ENCODE measurements at regions not wholly inside any gene's neighbourhood (a gene's known extent, or its start where the extent isn't known, plus 50 kb on each side); places are given as distances from the start of the nearest gene placed in this dataset.

DNA sequence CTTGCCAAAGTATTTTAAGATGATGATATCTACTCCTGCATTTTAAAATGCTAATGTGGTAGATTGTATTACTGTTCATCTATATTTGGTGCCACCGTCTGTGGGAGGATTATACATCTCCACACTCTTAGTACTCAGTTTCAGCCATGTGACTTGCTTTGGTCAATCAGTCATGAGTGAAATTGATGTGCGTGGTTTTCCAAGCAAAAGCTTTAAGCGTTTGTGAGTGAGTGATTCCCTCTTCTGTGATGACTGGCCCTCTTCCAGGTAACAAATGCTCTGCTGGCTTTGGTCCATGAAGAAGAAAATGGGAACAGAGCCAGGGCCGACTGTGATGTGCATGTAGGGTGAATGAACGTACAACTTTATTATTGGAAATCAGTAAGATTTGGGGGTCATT, 330.4 kb downstream of the LPIN1 start:
- Histone ChIP-seq H3K36me3 (no peaks in the 10 kb centered on the region), H3K4me3 (no peak overlapping the region), H3K27ac (no peak overlapping the region), H3K4me1 (no peaks in the 10 kb centered on the region), H3K27me3 (no peaks in the 10 kb centered on the region), H3K9me3 (no peaks in the 10 kb centered on the region)
- no peak for DNase-seq
- no peak for TF ChIP-seq CTCF (IDR thresholded peaks at IDR 0.05)
- no peak for TF ChIP-seq POLR2A (IDR thresholded peaks at IDR 0.05)

DNA sequence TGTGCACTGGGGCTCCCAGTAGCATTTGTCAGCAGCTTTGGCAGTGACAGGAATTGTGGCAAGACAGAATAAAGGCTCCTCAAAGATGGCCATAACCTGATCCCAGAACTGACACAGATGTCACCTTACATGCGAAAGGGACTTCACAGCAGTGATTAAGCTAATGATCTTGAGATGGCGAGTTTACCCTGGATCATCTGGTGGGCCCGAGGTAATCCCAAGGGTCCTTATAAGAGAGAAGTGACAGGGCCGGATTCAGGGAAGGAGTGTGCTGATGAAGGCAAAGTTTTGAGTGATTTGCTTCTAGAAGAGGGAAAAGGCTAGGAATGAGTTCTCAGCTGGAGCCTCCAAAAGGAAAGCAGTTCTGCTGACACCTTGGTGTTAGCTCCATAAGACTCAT, 333.9 kb downstream of the LPIN1 start:
- H3K27me3 ChIP-seq = no peaks in the 10 kb centered on the region
- no peak for TF ChIP-seq CTCF (IDR thresholded peaks at IDR 0.05)
- TF ChIP-seq POLR2A (IDR thresholded peaks at IDR 0.05) = no peak
- no peaks in the 10 kb centered on the region for H3K36me3 ChIP-seq
- no peaks in the 10 kb centered on the region for H3K4me1 ChIP-seq
- DNase-seq = no peak
- H3K27ac ChIP-seq = no peak overlapping the region
- no peaks in the 10 kb centered on the region for H3K9me3 ChIP-seq
- H3K4me3 ChIP-seq = no peak overlapping the region

GRCh38 chr2:12081481-12082210, 335.2 kb downstream of the LPIN1 start:
- no peak overlapping the region for H3K27ac ChIP-seq
- H3K9me3 ChIP-seq = no peaks in the 10 kb centered on the region
- no peak for DNase-seq
- no peaks in the 10 kb centered on the region for H3K4me1 ChIP-seq
- no peak overlapping the region for H3K4me3 ChIP-seq
- TF ChIP-seq CTCF (IDR thresholded peaks at IDR 0.05) (no peak), POLR2A (IDR thresholded peaks at IDR 0.05) (no peak)
- H3K36me3 ChIP-seq = no peaks in the 10 kb centered on the region
- no peaks in the 10 kb centered on the region for H3K27me3 ChIP-seq

GRCh38 chr2:12083081-12083581, 336.7 kb downstream of the LPIN1 start:
- H3K4me3 ChIP-seq = no peak overlapping the region
- no peaks in the 10 kb centered on the region for H3K4me1 ChIP-seq
- H3K36me3 ChIP-seq = no peaks in the 10 kb centered on the region
- TF ChIP-seq POLR2A (IDR thresholded peaks at IDR 0.05) = no peak
- TF ChIP-seq CTCF (IDR thresholded peaks at IDR 0.05) = no peak
- no peaks in the 10 kb centered on the region for H3K9me3 ChIP-seq
- H3K27me3 ChIP-seq = no peaks in the 10 kb centered on the region
- no peak for DNase-seq
- no peak overlapping the region for H3K27ac ChIP-seq

GRCh38 chr2:12083713-12084419, 337.4 kb downstream of the LPIN1 start:
- no peaks in the 10 kb centered on the region for H3K9me3 ChIP-seq
- H3K4me1 ChIP-seq = no peaks in the 10 kb centered on the region
- H3K27me3 ChIP-seq = no peaks in the 10 kb centered on the region
- TF ChIP-seq POLR2A (IDR thresholded peaks at IDR 0.05) (no peak), CTCF (IDR thresholded peaks at IDR 0.05) (no peak)
- H3K27ac ChIP-seq = no peak overlapping the region
- DNase-seq = no peak
- no peak overlapping the region for H3K4me3 ChIP-seq
- no peaks in the 10 kb centered on the region for H3K36me3 ChIP-seq

Measured in Peyer's patch (tissue), 4 donors.